Endothelial cell of hepatic sinusoid (primary cell): ENCODE measurements at regions not wholly inside any gene's neighbourhood (a gene's known extent, or its start where the extent isn't known, plus 50 kb on each side); places are given as distances from the start of the nearest gene placed in this dataset.
"Not testable (repeated sequence)": the region's sequence is repeated elsewhere in the genome, so short reads cannot be mapped to it uniquely, and the experiment has no call there.

ENCODE experiments used
- in situ Hi-C: cut with HindIII; loops from 2 replicates; pipeline ENCODE4 v1.10.0; 2017; ENCODE audit warnings: low sequenced_read_pairs

GRCh38 chr10:61195211-61195610 lies 251.2 kb upstream of the RHOBTB1 start:
- in situ Hi-C loops: no loop called here

GRCh38 chr10:61192589-61192988 lies 248.6 kb upstream of the RHOBTB1 start:
- in situ Hi-C loops: not testable (repeated sequence)

GRCh38 chr10:61192042-61192441 lies 248.1 kb upstream of the RHOBTB1 start:
- in situ Hi-C loops: no loop called here

- in situ Hi-C loops: no loop called here
These were observed 245.9 kb upstream of the RHOBTB1 start for GRCh38 chr10:61189912-61190311.

- in situ Hi-C loops: no loop called here
These were observed 244.7 kb upstream of the RHOBTB1 start for GRCh38 chr10:61188691-61189090.

- in situ Hi-C loops: no loop called here
These were observed 244.1 kb upstream of the RHOBTB1 start for GRCh38 chr10:61188101-61188500.

GRCh38 chr10:61187601-61188000 lies 243.6 kb upstream of the RHOBTB1 start:
- in situ Hi-C loops: no loop called here

GRCh38 chr10:61186408-61186807 lies 242.4 kb upstream of the RHOBTB1 start:
- in situ Hi-C loops: no loop called here

GRCh38 chr10:61184429-61184828 lies 240.4 kb upstream of the RHOBTB1 start:
- in situ Hi-C loops: no loop called here

GRCh38 chr10:61183967-61184366 lies 240.0 kb upstream of the RHOBTB1 start:
- in situ Hi-C loops: no loop called here

GRCh38 chr10:61181832-61182231 lies 237.8 kb upstream of the RHOBTB1 start:
- in situ Hi-C loops: no loop called here

GRCh38 chr10:61179771-61180170 lies 235.8 kb upstream of the RHOBTB1 start:
- in situ Hi-C loops: no loop called here

- in situ Hi-C loops: no loop called here
These were observed 232.4 kb upstream of the RHOBTB1 start for GRCh38 chr10:61176424-61176823.

- in situ Hi-C loops: no loop called here
These were observed 231.3 kb upstream of the RHOBTB1 start for GRCh38 chr10:61175316-61175715.

GRCh38 chr10:61173450-61173849 lies 229.5 kb upstream of the RHOBTB1 start:
- in situ Hi-C loops: no loop called here

- in situ Hi-C loops: no loop called here
These were observed 228.4 kb upstream of the RHOBTB1 start for GRCh38 chr10:61172182-61172926.

- in situ Hi-C loops: no loop called here
These were observed 226.6 kb upstream of the RHOBTB1 start for GRCh38 chr10:61170594-61170993.

GRCh38 chr10:61169294-61169693 lies 225.3 kb upstream of the RHOBTB1 start:
- in situ Hi-C loops: loop anchor here (5.0 kb wide), 1 partner anchor 68 kb away; no protein-coding TSS in a partner anchor

GRCh38 chr10:61166489-61166888 lies 222.5 kb upstream of the RHOBTB1 start:
- in situ Hi-C loops: loop anchor here (5.0 kb wide), 1 partner anchor 71 kb away; no protein-coding TSS in a partner anchor

- in situ Hi-C loops: loop anchor here (5.0 kb wide), 1 partner anchor 71 kb away; no protein-coding TSS in a partner anchor
These were observed 222.1 kb upstream of the RHOBTB1 start for GRCh38 chr10:61166065-61166464.

- in situ Hi-C loops: loop anchor here (5.0 kb wide), 1 partner anchor 73 kb away; no protein-coding TSS in a partner anchor
These were observed 220.6 kb upstream of the RHOBTB1 start for GRCh38 chr10:61164458-61165160.

- in situ Hi-C loops: no loop called here
These were observed 219.4 kb upstream of the RHOBTB1 start for GRCh38 chr10:61163403-61163802.
